Neuronal stem cell (in vitro differentiated cells): ENCODE measurements at regions not wholly inside any gene's neighbourhood (a gene's known extent, or its start where the extent isn't known, plus 50 kb on each side); places are given as distances from the start of the nearest gene placed in this dataset.
"Not testable (repeated sequence)": the region's sequence is repeated elsewhere in the genome, so short reads cannot be mapped to it uniquely, and the experiment has no call there.

Experiments
- DNase-seq: peaks from one replicate; pipeline ENCODE4 v3.0.0-alpha.2; 2013; ENCODE audit warnings: low spot score
- H2AFZ ChIP-seq: one replicate; pipeline ENCODE4 v1.6.1; 2013; ENCODE audit warnings: mild to moderate bottlenecking, low read length, inconsistent platforms
- H2AK5ac ChIP-seq: 2 replicates; pipeline ENCODE4 v1.6.1; 2013; ENCODE audit warnings: low read depth, mild to moderate bottlenecking, inconsistent platforms, low read length, moderate library complexity, mixed read lengths
- H2BK120ac ChIP-seq: 2 replicates; pipeline ENCODE4 v1.6.1; 2013; ENCODE audit warnings: low read depth, mild to moderate bottlenecking, inconsistent platforms, low read length, moderate library complexity, mixed read lengths
- H2BK12ac ChIP-seq: one replicate; pipeline ENCODE4 v1.6.1; 2013; ENCODE audit warnings: low read length, inconsistent platforms
- H2BK15ac ChIP-seq: 2 replicates; pipeline ENCODE4 v1.6.1; 2013; ENCODE audit warnings: mild to moderate bottlenecking, low read length, inconsistent platforms, mixed read lengths
- H2BK5ac ChIP-seq: one replicate; pipeline ENCODE4 v1.6.1; 2013; ENCODE audit warnings: inconsistent platforms, mild to moderate bottlenecking, low read length, moderate library complexity
- H3K14ac ChIP-seq: one replicate; pipeline ENCODE4 v1.6.1; 2013; ENCODE audit warnings: low read length, inconsistent platforms
- H3K18ac ChIP-seq: 2 replicates; pipeline ENCODE4 v1.6.1; 2013; ENCODE audit warnings: low read length, inconsistent platforms
- H3K23ac ChIP-seq: 2 replicates; pipeline ENCODE4 v1.6.1; 2013; ENCODE audit warnings: low read depth, mild to moderate bottlenecking, mixed read lengths, low read length, inconsistent platforms; ENCODE audit not compliant: poor library complexity
- H3K27ac ChIP-seq: replicated peaks from 3 replicates; pipeline ENCODE4 v1.5.1; 2013; ENCODE audit warnings: low read length, inconsistent platforms
- H3K27me3 ChIP-seq, 3 experiments: 2 replicates each; pipeline ENCODE4 v1.6.1; 2013; ENCODE audit warnings: low read length in 3 of 3, mild to moderate bottlenecking in 2 of 3, inconsistent platforms in 1 of 3, low read depth in 1 of 3, mixed read lengths in 1 of 3, moderate library complexity in 1 of 3; ENCODE audit not compliant: control insufficient read depth in 3 of 3, insufficient read depth in 3 of 3
- H3K36me3 ChIP-seq, 2 donors: replicated peaks in 1 of 2; 2 replicates each; pipeline ENCODE4 v1.6.1; 2013; ENCODE audit warnings: low read length in 2 of 2; ENCODE audit not compliant: control insufficient read depth in 2 of 2, insufficient read depth in 2 of 2
- H3K4ac ChIP-seq: 2 replicates; pipeline ENCODE4 v1.6.1; 2013; ENCODE audit warnings: inconsistent platforms, mild to moderate bottlenecking, low read length, moderate library complexity
- H3K4me1 ChIP-seq, 2 donors: 1 replicate in 1 of 2; 2 replicates in 1 of 2; pipeline ENCODE4 v1.6.1; 2013; ENCODE audit warnings: low read length in 2 of 2, low read depth in 1 of 2; ENCODE audit not compliant: control insufficient read depth in 2 of 2, insufficient read depth in 1 of 2
- H3K4me2 ChIP-seq: one replicate; pipeline ENCODE4 v1.6.1; 2013; ENCODE audit warnings: mild to moderate bottlenecking, low read length, inconsistent platforms; ENCODE audit not compliant: insufficient read depth, poor library complexity, severe bottlenecking
- H3K4me3 ChIP-seq, 2 donors: 2 replicates each; pipeline ENCODE4 v1.5.1; 2013; ENCODE audit warnings: low read length in 2 of 2, mild to moderate bottlenecking in 2 of 2, inconsistent platforms in 1 of 2, moderate library complexity in 1 of 2
- H3K79me1 ChIP-seq: one replicate; pipeline ENCODE4 v1.6.1; 2013; ENCODE audit warnings: low read depth, mild to moderate bottlenecking, inconsistent platforms, low read length, moderate library complexity
- H3K9ac ChIP-seq: one replicate; pipeline ENCODE4 v1.6.1; 2013; ENCODE audit warnings: mild to moderate bottlenecking, low read depth, low read length, inconsistent platforms; ENCODE audit not compliant: poor library complexity
- H3K9me3 ChIP-seq, 2 donors: replicated peaks in 1 of 2; 2 replicates each; pipeline versions ENCODE3 to v1.6.1; 2013; ENCODE audit warnings: low read length in 2 of 2, mild to moderate bottlenecking in 2 of 2, inconsistent platforms in 1 of 2, low read depth in 1 of 2, mixed read lengths in 1 of 2, moderate library complexity in 1 of 2; ENCODE audit not compliant: control insufficient read depth in 2 of 2, insufficient read depth in 1 of 2
- H4K8ac ChIP-seq: one replicate; pipeline ENCODE4 v1.6.1; 2013; ENCODE audit warnings: low read depth, mild to moderate bottlenecking, inconsistent platforms, low read length, moderate library complexity
- H4K91ac ChIP-seq: one replicate; pipeline ENCODE4 v1.6.1; 2013; ENCODE audit warnings: low read length, low read depth, mild to moderate bottlenecking, inconsistent platforms; ENCODE audit not compliant: poor library complexity
- WGBS, 2 donors: extraction: QIAGEN DNeasy Blood & Tissue Kit; methylation state at CpG; one replicate each; pipeline ENCODE4 v1.1.7; 2013; ENCODE audit warnings: missing lambda C conversion rate in 2 of 2, mixed read lengths in 1 of 2; ENCODE audit not compliant: insufficient read length in 2 of 2, insufficient replicate concordance in 1 of 2; ENCODE audit errors: extremely low coverage in 2 of 2; 5-methylcytosine and 5-hydroxymethylcytosine counted together

- not testable (repeated sequence) for H2BK15ac ChIP-seq, H3K27ac ChIP-seq, H3K9me3 ChIP-seq, H3K4me2 ChIP-seq, H3K9ac ChIP-seq, H3K14ac ChIP-seq, H3K4me3 ChIP-seq, H2AK5ac ChIP-seq, H4K91ac ChIP-seq, H3K27me3 ChIP-seq, H3K18ac ChIP-seq, H4K8ac ChIP-seq, H2BK12ac ChIP-seq, H2AFZ ChIP-seq, H2BK120ac ChIP-seq, H3K79me1 ChIP-seq, H3K23ac ChIP-seq, H3K4me1 ChIP-seq, H2BK5ac ChIP-seq, DNase-seq, H3K36me3 ChIP-seq, H3K4ac ChIP-seq
- no CpG with 5 or more reads among the region's 11 CpGs for WGBS, 2 donors
These were observed 527.6 kb downstream of the CWH43 start for GRCh38 chr4:49513546-49514115.

GRCh38 chr4:49514171-49514699, 528.2 kb downstream of the CWH43 start:
- H3K4me2 ChIP-seq, H2BK12ac ChIP-seq, H3K4me1 ChIP-seq, H2AFZ ChIP-seq, H3K9me3 ChIP-seq, H4K91ac ChIP-seq, H4K8ac ChIP-seq, DNase-seq, H2BK120ac ChIP-seq, H3K18ac ChIP-seq, H2AK5ac ChIP-seq, H2BK15ac ChIP-seq, H3K36me3 ChIP-seq, H3K9ac ChIP-seq, H3K23ac ChIP-seq, H3K79me1 ChIP-seq, H3K4me3 ChIP-seq, H3K27me3 ChIP-seq, H3K27ac ChIP-seq, H3K14ac ChIP-seq, H3K4ac ChIP-seq, H2BK5ac ChIP-seq: not testable (repeated sequence)
- 100% methylated on average over 1 of the region's 18 CpGs; no CpG with 5 or more reads in 1 of the 2 donors for WGBS, 2 donors

GRCh38 chr4:49514841-49515240, 528.8 kb downstream of the CWH43 start:
- H3K18ac ChIP-seq, H3K4me1 ChIP-seq: not testable (repeated sequence)
- WGBS, 2 donors, result no CpG with 5 or more reads among the region's 6 CpGs

GRCh38 chr4:49515241-49515640, 529.2 kb downstream of the CWH43 start:
- not testable (repeated sequence) for H3K14ac ChIP-seq, DNase-seq, H4K91ac ChIP-seq, H3K9me3 ChIP-seq, H3K4me2 ChIP-seq, H3K36me3 ChIP-seq, H3K79me1 ChIP-seq, H3K23ac ChIP-seq, H2BK15ac ChIP-seq, H2AFZ ChIP-seq, H2AK5ac ChIP-seq, H2BK5ac ChIP-seq, H3K4me1 ChIP-seq, H3K4me3 ChIP-seq, H3K9ac ChIP-seq, H2BK12ac ChIP-seq, H3K18ac ChIP-seq, H3K4ac ChIP-seq, H3K27ac ChIP-seq, H2BK120ac ChIP-seq, H4K8ac ChIP-seq, H3K27me3 ChIP-seq
- no CpG with 5 or more reads among the region's 10 CpGs for WGBS, 2 donors

More at GRCh38 chr4:49514841-49515240, 528.8 kb downstream of the CWH43 start:
- H3K36me3 ChIP-seq, H4K8ac ChIP-seq, H3K4ac ChIP-seq, H2BK120ac ChIP-seq, H2BK5ac ChIP-seq, H3K14ac ChIP-seq, H3K79me1 ChIP-seq, H2BK15ac ChIP-seq, DNase-seq, H2AFZ ChIP-seq, H3K27me3 ChIP-seq, H3K9me3 ChIP-seq, H3K27ac ChIP-seq, H2BK12ac ChIP-seq, H4K91ac ChIP-seq, H3K9ac ChIP-seq, H3K4me2 ChIP-seq, H3K23ac ChIP-seq, H3K4me3 ChIP-seq, H2AK5ac ChIP-seq: not testable (repeated sequence)
